GM21825 (cell line): ENCODE measurements at regions not wholly inside any gene's neighbourhood (a gene's known extent, or its start where the extent isn't known, plus 50 kb on each side); places are given as distances from the start of the nearest gene placed in this dataset.
"Not testable (repeated sequence)": the region's sequence is repeated elsewhere in the genome, so short reads cannot be mapped to it uniquely, and the experiment has no call there.

ENCODE experiments used
- ATAC-seq: cut with Tn5 transposase; IDR thresholded peaks from one replicate; pipeline ENCODE4 v1.9.1; 2021; ENCODE audit warnings: mild to moderate bottlenecking, moderate library complexity; ENCODE audit not compliant: unreplicated experiment

DNA sequence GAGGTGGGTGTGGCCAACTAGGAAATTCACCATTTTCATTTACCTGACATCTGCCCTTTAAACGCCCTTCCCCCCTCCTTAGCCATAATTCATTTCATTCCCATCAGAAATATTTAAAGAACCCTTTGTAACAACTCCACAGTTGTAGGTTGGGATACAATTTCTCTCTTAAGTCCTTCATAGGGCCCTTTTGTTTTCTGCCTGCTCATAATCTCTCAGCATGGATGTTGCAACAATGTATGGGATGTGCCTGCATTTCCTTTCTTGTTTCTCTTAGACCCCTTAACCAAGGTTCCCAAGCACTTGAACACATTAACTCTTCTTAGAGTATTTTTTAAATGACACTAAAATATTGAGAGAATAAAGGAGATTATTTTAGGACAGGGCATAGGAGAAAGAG, 51.7 kb upstream of the MYO10 start:
- ATAC-seq: no peak

DNA sequence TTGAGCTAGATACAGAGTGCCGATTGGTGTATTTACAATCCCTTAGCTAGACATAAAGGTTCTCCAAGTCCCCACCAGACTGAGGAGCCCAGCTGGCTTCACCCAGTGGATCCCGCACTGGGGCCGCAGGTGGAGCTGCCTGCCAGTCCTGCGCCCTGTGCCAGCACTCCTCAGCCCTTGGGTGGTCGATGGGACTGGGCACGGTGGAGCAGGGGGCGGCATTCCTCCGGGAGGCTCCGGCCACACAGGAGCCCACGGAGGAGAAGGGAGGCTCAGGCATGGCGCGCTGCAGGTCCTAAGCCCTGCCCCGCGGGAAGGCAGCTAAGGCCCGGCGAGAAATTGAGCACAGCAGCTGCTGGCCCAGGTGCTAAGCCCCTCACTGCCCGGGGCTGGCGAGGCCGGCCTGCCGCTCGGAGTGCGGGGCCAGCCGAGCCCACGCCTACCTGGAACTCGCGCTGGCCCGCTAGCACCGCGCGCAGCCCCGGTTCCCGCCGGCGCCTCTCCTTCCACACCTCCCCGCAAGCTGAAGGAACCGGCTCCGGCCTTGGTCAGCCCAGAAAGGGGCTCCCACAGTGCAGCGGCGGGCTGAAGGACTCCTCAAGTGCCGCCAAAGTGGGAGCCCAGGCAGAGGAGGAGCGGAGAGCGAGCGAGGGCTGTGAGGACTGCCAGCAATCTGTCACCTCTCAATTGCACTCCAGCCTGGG, 54.9 kb upstream of the MYO10 start:
- ATAC-seq: not testable (repeated sequence)

DNA sequence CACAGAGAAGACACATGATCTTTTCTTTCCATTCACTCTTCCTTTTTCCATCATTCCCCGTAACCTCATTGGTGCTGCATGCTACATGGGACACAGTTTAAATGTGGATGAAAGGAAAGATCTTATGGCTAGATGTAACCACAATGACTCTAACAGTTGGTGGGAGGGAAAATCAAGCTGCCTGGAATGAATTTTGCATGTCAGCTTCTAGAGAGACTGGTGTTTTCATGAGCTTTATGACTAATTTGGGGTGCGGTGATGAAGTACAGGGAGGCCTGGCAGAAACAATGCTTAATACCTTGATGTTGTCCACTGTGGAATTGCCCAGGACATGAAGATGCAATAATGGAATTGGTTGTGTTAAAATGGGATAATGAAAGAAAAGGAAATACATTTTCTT, 55.9 kb upstream of the MYO10 start:
- ATAC-seq: no peak

DNA sequence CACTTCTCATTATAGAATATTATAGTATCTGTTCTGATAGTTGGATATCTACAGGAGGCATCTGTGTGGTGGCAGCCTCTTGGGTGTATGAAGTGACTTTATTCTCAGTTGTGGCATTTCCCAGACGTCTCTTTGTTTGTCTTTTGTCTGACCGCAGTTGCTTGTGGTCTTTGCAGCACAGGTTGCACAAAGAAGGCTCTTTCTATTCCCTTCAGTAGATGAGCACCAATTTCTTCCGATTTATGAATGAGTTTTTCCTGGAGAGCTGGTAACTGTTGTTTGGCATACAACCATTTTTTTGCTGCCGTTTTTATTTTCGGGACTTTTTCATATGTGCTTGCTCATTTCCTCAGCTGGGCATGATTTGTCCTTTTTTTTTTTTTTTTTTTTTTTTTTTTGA, 56.4 kb upstream of the MYO10 start:
- ATAC-seq: no peak

DNA sequence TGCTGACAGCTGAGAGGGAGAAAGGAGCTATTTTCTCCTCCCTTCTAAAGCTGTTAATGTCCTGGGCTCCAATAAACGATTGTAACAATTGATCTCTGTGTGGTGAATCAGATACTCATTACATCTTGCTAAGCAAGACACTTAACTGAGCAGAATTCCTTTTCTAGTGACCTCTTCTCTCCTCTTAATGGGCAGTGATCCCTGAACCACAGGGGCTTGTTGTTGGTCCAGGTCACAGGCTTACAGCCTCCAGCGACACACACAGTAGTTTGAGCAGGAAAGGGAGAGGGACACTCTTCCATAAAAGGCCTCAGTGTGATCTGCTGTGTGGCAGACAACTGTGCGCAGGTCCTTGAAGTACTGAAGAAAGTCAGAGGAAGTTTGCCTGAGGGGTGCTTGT, 58.5 kb upstream of the MYO10 start:
- no peak for ATAC-seq

DNA sequence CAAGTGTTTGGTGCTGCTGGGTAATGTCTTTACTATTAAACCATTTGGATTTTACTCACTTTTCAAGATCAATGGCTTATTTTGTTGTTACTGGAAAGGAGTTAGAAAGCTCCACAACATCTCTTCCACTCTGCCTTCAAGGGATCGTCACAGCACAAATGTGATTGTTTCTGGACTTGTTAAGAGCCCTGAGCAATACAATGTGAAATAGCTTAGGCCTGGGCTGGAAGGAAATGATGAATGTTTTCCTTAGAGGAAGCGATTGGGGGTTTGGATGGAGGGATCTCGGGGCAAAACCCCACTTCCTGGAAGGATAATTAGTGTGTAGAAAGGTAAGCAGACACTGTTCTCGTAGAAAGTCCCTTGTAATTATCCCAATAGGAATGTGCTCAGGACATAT, 59.3 kb upstream of the MYO10 start:
- ATAC-seq: no peak

DNA sequence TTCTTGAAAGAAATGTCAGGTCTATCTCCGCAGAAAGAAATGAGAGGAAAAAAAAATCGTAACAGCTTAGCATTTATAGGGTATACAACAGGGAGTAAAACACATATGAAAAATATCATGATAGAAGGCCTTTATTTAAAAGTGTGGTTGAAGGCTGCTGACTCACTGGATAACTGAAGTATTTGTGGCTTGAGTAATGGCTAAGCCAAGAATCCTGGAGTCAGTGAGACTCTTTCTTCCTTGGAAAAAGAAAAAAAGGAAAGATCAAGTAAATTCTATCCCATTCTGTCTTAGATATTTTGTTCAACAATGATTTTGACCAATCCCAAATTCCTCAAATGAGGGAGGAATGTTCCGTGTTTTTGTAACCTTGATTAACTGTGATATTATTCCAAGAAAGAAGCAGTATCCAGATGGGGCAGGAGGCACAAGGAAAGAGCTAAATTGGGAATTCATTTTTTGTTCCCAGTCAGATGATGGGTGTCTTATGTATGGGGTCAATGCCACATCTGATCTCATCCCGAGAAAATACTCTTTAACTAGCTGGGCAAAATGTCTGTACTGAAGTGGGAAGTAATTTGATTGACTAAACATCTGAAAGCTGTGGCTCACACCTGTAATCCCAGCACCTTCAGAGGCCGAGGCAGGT, 64.3 kb upstream of the MYO10 start:
- ATAC-seq: no peak

DNA sequence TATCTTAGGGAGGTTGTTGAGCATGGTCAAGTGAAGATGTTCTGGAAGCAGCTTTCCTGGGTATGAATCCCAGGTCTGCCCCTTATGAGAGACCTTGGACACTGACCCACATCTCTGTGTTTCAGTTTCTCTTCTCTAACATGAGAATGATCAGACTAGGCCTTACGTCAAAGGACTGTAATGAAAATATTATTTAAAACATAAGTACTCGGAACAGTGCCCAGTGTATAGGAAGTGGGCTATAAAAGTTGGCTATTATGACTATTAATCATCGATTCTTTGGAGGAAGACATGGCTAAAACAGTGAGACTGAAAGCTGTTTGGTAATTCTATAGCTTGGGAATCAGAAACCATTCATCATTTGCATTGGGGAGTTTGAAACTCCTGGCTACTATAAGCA, 65.3 kb upstream of the MYO10 start:
- no peak for ATAC-seq

DNA sequence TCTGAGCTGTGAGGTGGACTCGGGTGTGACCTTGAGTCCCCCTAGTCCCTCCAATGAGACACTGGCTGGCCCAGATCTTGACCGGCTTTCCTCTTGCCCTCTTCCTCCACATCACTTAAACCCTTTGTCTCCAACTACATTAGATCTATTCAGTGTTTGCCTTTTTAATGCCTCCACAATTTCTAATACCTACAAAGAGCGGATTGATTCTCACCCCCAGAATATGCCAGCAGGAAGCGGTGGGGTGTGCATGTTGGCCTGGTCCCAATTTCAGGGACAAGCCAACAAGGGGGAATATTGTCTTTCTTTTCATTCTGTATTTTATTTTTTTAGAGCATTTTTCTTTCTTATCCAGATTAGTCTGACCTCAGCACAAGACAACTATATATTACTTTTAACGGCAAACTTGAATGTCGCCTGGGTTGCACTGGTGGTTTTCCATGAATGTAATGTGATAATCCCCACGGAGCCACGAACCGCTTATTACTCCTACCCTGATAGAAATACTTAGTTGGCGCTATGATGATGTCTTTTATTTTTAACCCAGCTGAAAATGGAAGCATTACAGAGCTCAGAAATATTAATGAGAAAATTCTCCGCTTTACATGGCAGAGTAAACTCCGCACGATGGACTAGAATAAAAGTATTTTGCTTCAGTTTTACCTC, 68.5 kb upstream of the MYO10 start:
- ATAC-seq: no peak

DNA sequence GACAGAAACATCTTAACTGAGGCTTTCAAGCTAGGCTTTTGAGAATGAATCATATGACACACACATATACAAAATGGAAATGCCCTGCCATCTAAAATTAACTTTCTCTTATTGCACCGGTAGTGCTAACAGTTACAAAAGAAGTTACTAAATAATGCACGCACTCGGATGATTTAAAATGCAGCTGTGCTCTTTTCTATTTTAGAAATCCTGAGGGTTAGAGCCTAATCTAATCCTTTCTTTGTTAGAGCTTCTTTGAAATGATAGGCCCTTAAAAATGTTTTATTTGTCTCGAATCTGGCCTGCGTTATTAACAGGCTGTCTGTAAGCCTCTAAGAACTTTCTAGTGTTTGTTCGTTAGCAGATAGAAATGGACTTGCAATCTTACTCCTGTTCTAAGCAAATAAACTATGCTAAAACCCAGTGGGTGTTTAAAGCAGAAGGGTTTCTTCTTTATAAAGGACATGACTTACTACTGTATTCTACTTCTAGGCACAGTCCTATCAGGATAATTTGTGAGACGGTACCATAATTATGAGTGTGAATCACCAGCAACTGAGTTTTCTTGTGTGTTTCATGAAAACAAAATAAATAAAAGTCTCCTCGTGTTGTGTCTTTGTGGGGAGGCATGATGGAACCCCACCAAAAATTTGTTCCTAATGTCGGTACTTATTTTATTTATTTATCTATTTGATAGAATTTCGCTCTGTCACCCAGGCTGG, 69.2 kb upstream of the MYO10 start:
- no peak for ATAC-seq

DNA sequence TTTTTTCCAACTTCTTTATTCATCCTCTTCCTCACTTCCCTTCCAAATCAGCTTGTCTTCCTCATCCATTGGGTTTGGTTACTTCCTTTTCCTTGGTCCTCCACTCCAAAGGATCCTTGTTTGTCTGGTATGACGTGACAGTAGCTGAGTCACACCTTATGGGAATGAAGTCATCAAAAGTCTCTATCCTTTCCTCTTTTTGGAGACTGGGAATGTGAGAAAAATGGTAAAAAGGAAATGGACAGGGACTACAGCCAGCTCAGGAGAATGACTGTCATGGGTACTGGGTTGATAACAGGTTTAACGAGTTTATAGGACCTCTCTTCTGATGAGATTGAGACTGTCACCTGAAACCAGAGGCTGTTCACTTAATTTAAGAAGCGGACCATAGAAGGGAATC, 76.2 kb upstream of the MYO10 start:
- no peak for ATAC-seq

DNA sequence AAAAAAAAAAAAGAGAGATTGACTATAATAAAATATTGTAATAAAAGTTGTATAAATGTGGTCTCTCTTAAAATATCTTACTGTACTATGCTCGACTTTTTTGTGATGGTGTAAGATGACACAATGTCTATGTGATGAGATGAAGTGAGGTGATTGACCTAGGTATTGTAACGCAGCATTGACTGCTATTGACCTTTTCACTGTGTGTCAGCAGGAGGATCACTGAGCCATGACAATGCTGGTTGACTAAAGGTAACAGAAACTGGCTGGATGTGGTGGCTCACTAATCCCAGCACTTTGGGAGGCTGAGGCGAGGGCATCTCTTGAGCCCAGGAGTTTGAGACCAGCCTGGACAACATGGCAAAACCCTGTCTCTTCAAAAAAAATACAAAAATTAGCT, 78.6 kb upstream of the MYO10 start:
- no peak for ATAC-seq

DNA sequence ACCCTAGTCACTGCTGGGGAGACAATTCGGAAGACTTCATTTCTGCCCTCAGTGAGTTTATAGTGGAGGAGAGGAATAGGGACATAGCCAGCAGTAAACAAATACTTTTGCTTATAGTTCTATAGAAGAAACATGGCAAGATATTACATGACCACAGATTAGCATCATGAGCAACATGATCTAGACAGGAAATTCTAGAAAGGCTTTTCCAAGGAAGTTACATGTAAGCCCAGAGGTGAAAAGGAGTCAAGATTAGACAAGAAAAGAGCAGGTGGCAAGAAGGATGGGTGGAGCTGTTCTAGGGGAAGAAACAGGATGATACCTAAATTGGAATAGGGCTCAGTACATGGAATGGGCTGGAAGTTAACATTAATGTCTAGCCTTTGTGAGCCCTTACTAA, 82.8 kb upstream of the MYO10 start:
- ATAC-seq: no peak

DNA sequence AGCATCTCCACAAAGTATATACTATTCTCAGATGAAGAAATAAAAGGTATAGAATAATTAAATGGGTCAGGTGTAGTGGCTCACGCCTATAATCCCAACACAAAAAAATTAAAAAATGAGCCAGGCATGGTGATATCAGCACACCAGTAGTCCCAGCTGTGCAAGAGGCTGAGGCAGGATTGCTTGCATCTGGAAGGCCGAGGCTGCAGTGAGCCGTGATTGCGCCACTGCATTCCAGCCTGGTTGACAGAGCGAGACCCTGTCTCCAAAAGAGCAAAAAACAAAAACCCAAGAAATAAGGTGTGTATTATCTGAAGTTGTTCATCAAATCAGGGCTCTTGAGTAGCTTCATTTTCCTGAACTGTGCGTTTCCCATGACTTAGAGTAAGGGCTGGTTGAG, 83.2 kb upstream of the MYO10 start:
- ATAC-seq: no peak

DNA sequence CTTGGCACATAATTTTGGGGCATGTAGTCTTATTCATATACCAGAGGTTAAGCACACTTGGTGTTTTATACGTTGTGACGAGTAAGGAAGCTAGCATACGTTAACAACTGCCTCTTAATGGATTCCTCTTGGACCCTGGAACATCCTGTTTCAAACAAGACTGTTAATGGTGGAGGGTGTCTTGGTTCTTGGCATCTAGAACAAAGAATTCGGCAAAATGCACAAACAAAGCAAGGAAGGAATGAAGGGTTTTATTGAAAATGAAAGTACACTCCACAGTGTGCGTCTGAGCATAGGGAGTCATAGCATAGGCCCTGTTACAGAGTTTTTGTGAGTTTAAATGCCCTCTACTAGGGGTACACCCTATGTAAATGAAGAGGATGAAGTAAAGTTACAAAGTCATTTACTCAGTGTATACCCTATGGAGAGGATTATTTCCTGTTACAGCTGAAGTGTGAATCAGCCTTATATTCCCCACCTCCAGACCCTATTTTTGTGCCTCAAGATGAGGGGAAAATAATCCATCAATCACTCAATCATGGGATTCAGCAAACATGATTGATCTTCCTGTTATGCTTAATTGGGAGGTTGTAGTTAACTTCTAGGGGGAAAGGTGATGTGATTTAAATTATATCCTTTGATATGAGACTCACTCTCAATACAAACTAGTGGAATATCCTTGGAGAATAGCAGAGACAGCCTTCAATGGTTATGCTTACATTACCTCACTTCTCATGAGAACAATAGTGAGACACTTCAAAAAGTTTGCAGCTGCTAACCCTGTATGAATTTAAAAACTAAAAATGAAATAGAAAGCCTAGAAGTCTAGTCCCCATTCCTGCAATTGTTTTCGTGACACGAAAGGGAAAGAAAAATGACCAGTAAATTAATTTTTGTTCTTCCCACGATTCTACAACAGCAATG, 84.9 kb upstream of the MYO10 start:
- ATAC-seq: no peak

DNA sequence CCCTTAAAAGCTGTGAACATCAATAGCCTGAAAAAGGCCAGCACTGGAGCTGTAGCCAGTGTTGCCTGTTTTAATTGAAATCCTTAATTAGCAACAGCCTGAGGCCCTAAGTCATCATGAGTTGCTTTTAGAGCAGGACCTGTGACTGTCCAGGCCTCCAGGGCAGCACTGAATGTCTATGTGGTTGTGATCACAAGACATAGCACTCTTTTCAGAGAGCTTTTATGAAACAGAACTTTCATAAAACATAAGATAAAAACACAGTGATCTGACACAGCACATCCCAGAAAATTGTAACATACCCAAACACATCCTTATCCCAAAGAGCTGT, 85.5 kb upstream of the MYO10 start:
- no peak for ATAC-seq

DNA sequence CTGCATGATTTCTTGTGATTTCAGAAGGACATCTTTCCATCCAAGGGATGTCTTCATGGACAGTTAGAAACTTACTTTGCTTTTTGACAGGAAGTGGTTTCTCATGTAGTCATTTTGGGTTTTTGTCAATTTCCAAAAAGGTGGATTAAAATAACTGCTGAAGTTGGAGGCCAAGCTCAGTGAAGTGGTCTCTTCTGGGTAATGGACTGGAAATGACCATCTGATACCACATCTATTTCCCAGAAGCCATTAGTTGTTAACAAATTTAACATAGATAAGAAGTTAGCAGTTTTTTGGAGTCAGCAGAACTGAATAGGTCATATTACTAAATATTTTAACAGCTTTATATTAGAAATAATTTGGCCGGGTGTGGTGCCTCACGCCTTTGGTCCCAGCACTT, 86.2 kb upstream of the MYO10 start:
- ATAC-seq: no peak

DNA sequence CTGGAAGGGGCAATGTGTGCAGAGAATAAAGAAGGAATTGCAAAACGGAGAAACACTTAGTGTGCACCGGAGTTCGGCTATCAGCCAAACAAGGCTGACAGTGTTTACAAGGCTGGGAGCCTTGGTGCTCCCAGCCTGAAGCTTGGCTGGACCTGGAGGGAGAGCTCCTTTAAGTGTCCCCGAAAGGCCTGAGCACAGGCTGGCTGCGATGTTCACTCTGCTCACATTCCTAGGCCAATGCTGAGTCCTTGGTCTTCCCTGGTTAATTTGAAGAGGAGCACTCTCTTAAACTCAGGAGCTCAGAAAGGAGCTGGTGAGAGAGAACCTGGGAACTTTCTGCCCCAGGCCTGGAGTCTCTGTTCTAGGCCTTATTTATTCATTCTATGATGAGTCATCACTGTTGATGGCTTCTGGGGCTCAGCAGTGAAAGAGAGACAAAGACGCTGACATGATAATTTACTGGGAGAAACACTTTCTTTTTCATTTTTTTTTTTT, 88.6 kb upstream of the MYO10 start:
- ATAC-seq: no peak

DNA sequence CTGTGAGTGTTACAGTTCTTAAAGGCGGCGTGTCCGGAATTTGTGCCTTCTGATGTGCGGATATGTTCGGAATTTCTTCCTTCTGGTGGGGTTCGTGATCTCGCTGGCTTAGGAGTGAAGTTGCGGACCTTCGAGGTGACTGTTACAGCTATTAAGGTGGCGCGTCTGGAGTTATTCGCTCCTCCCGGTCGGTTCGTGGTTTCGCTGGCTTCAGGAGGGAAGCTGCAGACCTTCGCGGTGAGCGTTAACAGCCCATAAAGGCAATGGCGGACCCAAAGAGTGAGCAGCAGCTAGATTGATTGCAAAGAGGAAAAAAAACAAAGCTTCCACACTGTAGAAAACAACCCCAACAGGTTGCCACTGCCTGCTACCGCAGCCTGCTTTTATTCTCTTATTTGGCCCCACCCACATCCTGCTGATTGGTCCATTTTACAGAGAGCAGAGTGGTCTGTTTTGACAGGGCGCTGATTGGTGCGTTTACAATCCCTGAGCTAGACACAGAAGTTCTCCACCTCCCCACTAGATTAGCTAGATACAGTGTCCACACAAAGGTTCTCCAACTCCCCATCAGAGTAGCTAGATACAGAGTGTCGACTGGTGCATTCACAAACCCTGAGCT, 95.7 kb upstream of the MYO10 start:
- ATAC-seq: not testable (repeated sequence)

DNA sequence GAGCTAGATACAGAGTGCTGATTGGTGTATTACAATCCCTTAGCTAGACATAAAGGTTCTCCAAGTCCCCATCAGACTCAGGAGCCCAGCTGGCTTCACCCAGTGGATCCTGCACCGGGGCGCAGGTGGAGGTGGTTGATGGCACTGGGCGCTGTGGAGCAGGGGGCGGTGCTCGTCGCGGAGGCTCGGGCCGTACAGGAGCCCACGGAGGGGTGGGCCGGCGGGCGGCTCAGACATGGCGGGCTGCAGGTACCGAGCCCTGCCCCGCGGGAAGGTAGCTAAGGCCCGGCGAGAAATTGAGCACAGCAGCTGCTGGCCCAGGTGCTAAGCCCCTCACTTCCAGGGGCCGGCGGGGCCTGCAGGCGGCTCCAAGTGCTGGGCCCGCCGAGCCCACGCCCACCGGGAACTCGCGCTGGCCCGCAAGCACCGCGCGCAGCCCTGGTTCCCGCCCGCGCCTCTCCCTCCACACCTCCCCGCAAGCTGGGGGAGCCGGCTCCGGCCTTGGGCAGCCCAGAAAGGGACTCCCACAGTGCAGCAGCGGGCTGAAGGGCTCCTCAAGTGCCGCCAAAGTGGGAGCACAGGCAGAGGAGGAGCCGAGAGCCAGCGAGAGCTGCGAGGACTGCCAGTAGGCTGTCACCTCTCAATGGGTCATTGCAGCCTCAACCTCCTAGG, 96.4 kb upstream of the MYO10 start:
- ATAC-seq: not testable (repeated sequence)
